Activated CD8-positive, alpha-beta memory T cell treated with anti-CD3 and anti-CD28 coated beads, Interleukin-2, amount 50 U/mL, for 1 hour (primary cell): ENCODE measurements at regions not wholly inside any gene's neighbourhood (a gene's known extent, or its start where the extent isn't known, plus 50 kb on each side); places are given as distances from the start of the nearest gene placed in this dataset.

ENCODE experiments used
- DNase-seq: peaks from one replicate; pipeline ENCODE4 v3.0.0-alpha.2; 2020; ENCODE audit errors: extremely low read depth

DNA sequence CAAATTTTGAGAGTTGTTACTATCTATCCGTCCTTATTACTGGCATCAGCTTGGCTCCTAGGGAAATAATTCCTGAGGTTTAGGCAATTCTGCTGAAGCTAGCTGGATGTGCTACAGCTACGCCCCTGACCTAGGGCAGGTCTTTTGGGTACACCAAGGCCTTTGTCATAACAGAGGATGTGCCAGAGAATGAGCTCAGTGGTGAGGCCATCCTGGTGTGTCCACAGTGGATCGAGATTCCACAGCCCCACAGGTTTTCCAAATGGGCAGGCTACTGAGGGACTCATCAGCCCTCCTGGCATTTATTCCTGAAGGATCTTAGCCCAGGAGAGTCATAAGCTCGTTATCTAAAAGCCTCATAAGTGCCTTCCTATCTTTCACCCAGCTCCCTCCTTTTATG is 475.2 kb upstream of the USP24 start:
- no peak for DNase-seq

DNA sequence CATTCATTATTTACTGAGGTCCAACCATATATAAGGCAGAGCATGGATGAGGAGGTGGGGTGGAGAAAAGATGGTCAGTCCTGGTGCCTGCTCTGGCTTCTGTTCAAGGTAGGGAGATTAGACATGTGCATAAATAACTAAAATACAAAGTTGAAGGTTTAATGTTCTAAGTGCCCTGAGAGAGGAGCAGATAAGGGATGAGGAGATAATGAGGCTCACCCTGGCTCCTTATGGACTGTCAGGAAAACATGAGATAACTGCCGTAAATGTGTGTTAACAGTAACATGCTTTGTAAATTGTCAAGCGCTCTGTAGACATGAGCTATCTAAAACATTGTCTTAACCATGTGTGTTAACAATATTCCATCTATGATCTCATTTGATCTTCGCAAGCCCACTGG is 474.6 kb upstream of the USP24 start:
- DNase-seq, result no peak

DNA sequence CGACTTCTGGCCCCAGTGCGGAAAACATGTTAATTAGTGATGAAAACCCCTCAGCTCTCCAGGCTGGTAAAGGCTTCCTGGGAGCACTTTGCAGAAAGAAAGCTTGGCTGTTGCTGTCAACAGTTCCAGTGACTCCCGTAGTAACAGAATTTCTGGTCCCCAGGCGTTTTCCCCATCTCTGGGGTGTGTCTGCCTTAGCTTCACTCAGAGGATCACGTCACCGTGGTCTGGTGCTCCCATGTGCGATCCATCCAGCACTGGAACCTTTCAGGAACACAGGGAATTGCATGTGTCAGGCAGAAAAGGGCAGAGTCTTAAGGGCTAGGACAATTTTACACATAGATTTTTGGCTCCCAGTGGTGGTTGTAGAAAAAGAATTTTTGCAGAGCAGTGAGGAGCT is 470.4 kb upstream of the USP24 start:
- no peak for DNase-seq

DNA sequence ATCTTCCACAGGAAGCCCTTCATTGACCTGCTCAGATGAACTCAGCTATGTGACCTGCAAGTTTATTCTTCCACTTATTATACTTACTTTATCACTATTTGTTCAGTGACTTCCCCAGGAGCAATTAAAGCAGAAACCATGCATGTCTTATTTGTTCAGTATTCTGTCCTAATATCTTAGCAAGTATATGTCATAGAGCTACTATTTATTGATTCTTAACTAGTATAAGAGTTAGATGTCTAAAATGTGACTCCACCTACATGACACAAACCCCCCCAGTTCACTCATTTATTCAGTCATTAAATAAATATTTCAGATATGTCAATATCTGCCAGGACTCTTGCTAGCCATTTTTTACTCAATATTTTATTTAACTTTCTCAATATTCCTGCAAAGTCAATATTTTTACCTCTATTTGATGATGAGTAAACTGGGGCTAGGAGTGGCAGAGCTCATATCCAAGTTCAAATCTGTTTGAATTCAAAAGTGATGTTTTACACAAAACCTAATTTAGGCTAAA is 469.0 kb upstream of the USP24 start:
- no peak for DNase-seq

DNA sequence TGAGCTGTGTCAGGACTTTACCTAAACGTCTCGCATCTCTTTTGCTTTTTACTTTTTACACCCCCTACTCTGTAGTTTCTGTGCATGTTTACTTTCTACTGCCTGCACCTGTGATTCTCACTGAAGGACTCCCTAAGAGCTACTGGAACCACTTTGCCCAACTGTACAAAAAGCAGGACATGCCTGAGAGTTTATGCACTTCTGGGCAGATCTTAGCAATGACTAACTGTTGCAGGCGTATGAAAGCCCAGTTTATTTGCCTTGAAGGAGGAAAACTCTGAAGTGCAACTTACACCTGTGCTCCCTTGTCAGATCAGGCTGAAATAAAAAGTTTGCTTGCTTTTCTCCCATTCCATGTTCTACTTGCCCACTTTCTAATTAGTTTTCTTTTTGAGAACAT is 467.0 kb upstream of the USP24 start:
- no peak for DNase-seq

DNA sequence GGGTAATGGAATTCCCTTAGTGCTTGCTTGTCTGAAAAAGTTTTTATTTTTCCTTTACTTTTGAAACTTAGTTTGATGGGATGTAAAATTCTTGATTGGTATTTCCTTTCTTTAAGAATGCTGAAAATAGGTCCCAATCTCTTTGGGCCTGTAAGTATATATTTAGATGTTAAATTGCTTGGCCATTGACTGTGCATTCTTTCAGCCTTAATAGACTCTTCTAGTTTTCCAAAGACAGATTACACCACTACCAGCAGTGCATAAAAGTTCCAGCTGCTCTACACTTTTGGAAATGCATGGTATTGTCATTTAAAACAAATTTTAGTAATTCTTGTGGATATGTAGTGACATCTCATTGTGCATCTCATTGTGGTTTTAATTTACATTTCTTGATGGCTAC is 464.8 kb upstream of the USP24 start:
- no peak for DNase-seq

DNA sequence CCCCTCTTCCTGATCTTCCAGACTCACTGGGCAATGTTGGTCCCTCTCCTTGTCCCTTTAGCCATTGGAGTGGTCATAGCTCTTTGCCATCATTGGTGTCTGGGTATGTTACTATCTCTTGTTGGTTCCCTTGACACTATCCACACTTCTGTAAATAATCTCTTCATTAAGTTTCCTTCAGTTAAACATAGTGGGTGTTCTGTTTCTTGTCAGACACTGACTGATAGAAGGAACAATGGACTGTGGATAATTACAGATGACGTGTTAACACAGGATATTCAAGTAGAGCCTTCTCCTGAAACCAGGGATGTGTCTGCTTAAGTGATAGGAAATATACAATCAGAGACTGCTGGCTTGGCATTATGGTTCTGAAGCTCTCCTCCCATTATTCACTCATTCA is 458.3 kb upstream of the USP24 start:
- no peak for DNase-seq

DNA sequence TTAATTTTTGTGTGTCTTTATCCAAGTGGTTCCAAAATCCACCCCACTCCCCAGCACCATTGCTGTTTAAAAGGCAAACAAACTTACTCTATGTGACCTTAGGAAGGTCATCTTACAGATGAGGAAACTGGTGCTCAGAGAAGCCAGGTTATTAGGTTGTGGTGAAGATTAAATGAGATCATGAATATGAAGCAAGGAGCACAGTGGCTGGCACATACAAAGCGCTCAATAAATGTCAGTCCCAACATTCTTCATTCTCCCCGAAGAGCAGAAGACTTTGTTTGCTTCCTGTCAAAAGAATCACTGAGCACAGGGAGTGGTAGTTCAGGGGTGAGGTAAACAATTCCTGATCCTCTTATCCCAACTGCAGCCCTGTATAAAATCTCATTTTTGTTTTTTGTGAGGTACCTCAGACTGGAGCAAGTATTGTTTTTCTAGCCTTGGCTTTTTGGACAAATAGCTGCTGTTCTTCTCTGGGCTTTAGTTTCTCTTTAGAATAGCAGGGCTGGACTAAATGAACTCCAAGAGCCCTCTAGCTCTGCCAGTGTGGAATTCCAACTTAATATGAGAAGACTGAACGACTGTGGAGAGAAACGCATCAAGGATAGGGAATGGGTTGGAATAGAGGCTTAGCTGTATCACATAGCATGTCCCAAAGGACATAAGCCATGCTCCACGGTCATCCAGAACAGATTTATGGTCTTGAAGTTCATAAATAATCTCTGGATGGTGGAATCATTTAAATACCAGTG is 455.3 kb upstream of the USP24 start:
- DNase-seq, result no peak

DNA sequence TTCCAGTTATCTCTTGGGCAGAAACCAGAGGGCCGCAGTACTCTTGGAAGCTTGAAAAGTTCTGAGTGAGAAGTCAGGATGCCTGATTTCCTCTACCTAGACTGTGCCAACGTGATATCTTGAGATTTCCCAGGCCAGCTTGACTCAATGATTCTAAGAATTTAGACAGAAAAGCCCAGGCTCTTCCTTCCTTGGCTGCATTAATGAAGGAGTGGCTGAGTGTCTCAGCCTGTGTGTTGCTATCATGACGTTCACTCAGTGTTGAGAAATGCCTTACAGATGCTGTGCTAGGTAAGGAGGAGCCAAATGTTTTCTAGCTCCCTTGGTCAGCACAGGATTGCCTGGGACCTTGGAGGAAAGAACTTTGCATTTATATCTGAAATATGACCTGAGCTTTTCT is 454.1 kb upstream of the USP24 start:
- no peak for DNase-seq

DNA sequence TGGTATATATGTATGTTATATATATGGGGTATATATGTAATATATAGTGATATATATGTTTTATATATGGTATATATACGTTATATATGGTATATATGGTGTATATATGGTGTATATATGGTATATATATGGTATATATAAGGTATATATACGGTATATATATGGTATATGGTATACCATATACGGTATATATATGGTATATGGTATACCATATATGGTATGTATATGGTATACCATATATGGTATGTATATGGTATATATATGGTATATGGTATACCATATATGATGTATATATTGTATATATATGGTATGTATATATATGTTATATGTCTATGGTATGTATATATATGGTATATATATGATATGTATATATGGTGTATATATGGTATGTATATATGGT is 447.7 kb upstream of the USP24 start:
- DNase-seq, result no peak

DNA sequence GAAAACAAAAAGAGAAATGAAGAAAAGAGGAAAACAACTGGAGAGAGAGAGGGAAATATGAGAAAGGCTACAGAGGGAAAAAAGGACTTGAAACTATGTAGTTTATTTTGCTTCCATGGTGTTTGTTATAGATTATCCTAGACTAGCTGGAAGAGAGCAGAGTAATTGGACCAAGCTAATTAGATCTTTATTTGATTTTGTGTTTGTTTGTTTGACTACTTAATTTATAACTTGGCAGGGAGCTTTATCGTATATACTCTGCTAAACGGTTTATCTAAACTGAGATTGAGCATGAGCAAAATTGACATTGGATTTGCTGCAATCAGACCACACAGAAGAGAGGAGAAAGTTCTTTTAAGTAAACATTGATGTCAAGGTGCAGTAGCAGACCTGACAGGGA is 443.8 kb upstream of the USP24 start:
- DNase-seq, result no peak

DNA sequence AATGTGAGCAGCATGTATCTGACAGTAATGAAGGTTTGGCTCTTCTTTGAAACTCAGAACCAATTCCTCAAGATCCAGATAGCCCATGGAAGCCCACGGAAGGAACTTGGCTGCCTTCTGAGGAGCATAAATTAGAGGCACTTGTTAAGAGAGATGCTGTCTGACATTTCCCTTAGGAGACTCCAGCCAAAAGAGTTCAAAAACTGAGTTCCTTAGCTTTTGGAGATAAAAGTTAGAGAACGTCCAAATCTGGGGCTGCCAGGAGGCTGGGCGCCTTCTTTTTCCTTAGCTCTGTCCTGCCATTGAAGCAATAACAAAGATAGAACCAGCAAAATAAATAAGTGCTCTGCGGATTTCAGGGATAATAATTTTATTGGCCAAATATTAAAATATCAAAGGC is 439.6 kb upstream of the USP24 start:
- DNase-seq, result no peak

DNA sequence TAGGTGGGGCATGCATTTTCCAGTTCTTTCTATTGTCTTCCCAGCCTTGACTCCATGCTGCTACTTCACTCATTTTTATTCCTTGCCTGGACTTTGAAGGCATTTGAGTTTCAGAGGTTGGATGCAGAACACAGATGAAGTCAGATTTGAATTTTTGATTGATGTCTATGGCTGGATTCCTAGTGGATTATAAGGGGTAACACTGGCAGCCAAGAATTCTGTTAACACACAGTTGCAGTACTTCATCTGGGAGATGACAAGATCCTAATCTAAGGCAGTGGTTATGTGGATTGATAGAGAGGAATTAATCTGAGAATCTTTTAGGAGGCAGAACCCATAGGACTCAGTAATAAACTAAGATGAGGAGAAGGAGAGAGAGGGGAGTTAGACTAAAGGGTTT is 439.0 kb upstream of the USP24 start:
- DNase-seq, result no peak

DNA sequence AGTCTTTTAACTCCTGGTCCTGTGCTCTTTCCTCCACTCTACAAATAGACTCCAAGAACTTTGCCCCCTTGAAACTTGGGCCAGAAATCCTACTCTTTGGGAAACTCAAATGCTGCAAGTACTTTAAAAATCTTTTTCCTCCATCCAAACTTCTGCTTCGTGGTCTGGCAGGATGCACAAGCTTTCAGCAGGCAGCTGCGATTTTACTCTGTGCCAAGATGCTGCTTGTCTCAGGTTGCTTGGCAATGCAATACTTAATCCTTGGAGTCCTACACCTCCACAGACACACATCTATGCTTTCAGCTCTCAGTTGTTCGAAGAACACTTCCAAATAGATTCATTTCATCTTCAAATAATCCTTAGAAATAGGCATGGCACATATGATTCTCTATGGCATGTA is 435.3 kb upstream of the USP24 start:
- no peak for DNase-seq

DNA sequence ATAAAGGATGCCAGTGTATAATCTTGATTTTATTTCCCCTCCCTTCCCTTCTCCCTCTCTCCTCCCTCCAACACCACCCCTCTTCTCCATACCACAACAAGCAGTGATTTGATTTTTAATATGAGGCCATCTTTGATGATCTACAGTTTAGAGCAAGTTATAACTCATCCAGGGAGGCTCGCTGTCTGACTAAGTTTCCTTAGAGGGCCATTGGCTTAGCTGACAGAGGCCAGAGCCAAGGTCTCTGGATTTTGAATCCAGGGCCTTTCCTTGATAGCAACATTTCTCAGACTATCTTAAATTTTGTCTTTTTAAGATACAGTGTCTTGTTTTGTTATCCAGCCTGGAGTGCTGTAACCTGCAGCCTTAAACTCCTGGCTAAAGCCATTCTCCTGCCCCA is 431.0 kb upstream of the USP24 start:
- DNase-seq, result no peak

DNA sequence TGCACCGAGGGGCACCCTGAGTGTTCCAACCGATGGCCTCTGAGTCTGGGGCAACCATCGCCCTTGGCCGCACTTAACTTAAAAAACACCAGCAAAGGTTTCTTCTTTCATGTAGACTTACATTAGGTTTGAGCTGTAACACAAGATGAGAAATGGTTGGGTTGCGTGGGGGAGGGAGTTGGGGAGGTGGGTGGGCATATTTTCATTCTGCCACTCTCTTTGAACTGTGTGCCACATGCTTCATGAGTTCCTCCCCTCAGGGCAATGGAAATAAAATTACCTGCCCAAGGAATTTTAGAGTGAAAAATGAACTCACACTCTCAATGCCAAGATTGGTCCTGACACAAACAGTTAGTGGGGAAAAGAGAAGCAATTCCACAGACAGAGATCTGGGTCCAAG is 430.1 kb upstream of the USP24 start:
- no peak for DNase-seq

DNA sequence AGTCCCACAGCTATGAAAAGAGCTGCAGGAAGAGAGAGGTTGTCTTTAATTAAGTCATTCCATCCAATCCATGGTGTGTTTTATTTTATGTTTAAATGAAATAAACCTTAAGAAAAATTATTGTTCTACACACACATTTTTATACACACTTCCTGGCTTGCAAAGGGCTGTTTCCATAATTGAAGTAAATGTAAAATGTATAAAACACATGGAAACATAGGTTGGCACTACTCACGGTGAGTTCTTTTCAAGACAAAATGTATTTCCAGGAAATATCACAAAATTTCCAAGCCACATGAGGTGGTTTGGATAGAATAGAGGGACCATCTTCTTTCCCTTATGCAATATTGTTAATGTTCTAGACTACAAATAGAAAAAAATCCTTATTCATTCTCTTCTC is 426.8 kb upstream of the USP24 start:
- no peak for DNase-seq

DNA sequence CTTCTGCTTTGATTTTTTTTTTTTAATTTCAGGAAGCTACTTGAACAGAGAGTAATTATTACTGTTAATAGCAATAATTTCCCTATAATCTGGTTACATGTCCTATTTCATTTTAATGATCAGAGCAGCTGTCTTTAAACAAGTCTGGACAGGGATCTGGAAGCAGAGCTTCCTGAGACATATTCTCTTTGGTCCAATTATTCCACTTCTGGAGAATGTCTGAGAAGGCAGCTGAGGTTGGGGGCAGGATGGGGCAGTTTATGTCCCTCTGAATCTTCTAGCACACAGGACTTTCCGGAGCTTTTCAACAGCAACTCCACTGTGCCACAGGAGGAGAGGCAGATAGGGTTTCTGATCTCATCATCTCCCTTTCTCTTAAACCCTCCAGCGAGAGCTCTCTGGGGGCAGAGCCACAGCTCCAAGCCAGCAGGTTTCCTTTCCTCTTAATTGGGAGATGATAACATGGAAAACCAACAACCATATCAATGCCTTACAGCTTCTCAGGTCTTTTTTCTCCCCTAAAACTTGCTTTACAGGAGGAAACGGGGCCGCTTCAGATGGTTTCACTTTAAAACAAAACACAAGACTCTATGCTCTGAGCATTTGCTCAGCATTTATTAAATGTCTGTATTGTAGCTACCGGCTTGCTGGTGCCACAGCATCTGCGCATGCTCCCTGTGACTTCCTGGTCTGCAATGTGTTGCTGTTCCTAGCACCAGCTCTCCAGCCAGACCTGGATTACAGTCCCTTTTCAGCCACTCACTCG is 425.7 kb upstream of the USP24 start:
- no peak for DNase-seq

DNA sequence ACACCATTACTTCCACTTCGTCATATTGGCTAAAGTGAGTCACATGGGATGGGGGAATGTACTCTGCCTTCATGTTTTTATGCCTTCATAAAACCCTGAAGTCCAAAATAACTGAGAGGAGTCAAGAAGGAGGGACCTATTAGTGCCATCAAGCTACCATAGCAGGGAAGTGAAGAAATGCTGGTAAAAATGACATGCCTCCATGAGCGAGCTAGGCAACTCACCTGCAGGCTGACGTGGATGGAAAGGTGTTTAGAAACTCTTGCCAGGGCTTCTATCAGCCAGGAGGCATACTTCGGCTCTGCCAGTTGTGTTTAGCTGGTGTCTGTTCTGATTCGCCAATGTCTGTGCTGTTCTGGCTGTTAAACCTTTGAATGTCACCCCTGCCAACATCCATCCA is 424.4 kb upstream of the USP24 start:
- DNase-seq, result no peak

DNA sequence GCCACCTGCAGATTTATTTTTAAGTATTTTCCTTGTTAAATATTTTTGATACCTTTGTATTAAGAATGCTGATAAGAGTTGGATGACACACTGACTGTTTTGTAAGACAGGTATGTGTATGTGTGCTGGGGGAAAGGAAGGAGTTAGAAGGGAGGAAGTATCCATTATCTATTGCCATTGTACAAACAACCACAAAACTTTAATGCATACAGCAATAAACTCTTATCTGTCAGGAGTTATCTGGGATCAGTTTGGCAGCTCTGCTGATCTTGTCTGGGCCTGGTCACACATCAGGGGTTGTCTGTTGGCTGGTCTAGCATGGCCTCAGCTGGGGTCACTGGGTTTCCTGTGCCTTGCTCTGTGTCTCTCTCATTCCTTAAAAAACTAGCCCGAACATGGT is 423.9 kb upstream of the USP24 start:
- DNase-seq, result no peak

DNA sequence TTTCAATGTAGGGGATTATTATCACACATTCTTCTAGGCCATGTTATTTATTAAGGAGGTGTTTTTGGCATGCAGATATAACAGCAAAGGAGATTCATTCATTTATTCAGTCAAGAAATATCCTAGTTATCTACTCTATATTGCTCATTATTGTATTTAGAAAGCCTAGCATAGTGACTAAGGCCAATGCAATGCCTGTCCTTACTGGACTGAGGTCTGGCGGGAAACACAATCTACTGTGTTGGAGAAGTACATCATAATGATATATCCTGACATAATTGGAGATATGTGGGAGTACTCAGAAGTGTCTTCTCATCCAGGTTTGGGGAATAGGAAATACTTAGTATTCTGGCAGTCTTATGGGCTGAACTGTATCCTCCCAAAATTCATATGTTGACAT is 421.5 kb upstream of the USP24 start:
- DNase-seq, result no peak

DNA sequence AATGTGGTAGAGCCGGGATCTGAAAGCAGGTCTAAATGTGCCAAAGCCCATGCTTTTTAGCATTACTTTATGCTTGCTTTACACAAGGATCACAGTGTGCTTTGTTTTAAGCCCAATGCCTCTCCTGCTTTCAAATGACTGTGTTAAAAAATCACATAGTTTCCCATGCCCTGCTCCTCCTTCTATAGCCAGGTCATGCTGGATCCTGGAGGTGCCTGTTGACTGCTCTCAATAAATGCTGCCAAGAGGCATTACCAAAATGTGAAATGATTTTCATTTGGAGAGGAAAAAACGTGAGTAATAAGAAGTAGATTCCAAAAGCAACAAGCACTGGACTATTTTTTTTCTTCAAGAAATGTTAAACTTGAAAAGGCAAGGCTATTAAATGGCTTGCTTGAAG is 420.7 kb upstream of the USP24 start:
- no peak for DNase-seq

DNA sequence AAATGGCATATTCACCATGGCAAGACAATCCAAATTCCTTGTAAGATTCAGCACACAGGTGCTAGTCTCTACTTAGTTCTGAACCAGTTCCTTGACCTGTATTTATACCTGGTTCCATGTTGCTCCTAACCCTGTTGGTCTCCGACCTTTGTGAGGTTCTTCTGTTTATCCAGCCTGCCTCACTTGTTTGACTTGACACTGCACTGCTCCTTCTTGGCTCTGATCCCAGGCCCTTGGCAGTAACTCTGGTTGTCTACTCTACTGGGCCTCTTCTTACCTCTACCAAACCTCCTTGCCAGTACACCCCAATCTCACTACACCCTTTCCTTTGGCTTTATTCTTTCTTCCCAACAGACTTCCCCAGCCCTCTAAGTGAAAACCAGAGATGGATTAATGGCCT is 419.4 kb upstream of the USP24 start:
- no peak for DNase-seq

DNA sequence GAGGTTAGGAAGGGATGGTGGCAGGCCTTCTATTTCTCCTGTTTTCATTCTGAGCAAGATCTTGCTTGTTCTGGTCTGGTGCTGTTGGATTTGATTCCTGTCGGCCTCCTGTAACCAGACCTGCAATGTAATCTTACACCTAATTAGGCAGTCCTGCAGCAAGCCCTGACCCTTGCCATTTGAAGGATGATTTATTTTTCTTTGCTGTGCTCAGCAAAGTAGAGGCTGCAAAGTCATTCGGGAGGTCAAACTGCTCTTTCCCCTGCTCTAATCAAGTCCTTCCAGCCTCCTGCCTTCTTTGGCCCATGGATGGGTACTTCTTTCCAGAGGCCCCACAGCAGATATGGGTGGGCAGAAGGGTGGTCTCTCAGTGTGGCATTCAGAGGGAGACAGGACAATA is 417.7 kb upstream of the USP24 start:
- DNase-seq, result no peak
